NCI-H1417 (cell line): ENCODE measurements at regions not wholly inside any gene's neighbourhood (a gene's known extent, or its start where the extent isn't known, plus 50 kb on each side); places are given as distances from the start of the nearest gene placed in this dataset.

Experiments used
- DNase-seq, 3 experiments: peaks; one replicate each; lab custom pipeline; 2025; lab: John Stamatoyannopoulos, UW

- no peak for DNase-seq
Observed at GRCh38 chr13:89577301-89577700, 1770.2 kb upstream of the MIR17HG start.

- no peak for DNase-seq
Observed at GRCh38 chr13:89584058-89584620, 1763.3 kb upstream of the MIR17HG start.

GRCh38 chr13:89602655-89603054, 1744.8 kb upstream of the MIR17HG start:
- DNase-seq, result no peak

DNA sequence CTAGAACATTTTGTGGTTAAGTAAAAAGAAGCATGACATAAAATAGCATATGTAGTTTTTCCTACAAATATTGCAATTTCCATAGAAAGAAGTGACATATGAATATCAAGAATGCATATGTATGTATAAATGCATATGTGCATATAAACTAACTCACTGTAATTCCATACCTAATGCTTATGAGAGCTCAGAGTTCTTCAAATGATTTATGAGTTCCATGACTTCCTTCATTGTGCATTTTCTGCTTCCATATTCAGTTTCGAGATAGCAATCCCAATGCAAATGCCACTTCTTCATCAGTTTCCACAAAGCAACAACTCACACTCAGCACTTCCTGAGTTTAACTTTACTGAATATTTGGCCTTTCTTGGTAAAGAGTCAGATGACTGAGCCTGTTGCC, 1744.3 kb upstream of the MIR17HG start:
- no peak for DNase-seq

GRCh38 chr13:89609318-89609717, 1738.2 kb upstream of the MIR17HG start:
- peak in 1 of 3 experiments; percentile 38 for DNase-seq

DNA sequence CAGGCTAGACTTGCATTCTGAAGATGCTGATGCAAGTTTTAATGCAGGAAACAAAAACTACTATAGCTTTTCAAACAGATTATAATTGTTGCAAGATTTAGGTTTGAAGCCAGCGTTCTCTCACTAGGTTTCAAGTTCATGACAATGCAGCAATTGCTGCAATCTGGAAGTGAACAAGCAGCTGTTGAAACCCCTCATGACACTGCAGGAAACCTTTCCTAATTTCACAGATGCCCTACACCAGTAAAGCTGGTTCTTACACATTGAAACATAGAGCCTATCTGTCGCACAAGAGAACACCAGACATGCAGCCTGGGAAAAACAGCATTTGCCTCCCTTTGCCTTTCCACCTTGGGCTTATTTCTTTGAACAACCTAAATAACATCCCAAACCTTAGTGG, 1737.2 kb upstream of the MIR17HG start:
- DNase-seq, result no peak

DNA sequence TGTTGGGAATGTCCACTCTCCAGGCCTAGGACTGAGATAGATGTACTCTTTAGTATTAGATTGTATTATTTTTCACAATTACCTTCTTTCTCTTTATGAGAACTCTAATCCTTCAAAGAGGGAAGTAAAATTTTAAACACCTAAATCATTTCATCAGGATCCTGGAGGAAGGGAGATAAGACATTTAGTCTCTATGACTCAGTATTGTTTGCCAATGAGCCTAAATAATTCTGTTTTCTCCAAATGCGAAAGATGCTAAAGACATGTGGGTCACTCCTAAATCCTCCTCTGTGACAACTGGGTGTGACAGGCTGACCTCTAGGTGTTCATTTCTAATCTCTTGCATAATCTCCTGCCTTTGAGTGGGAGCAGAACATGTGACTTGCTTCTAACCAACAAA, 1736.6 kb upstream of the MIR17HG start:
- no peak for DNase-seq

- no peak for DNase-seq
Observed at GRCh38 chr13:89627996-89628395, 1719.5 kb upstream of the MIR17HG start.

- no peak for DNase-seq
Observed at GRCh38 chr13:89628567-89628966, 1718.9 kb upstream of the MIR17HG start.

DNA sequence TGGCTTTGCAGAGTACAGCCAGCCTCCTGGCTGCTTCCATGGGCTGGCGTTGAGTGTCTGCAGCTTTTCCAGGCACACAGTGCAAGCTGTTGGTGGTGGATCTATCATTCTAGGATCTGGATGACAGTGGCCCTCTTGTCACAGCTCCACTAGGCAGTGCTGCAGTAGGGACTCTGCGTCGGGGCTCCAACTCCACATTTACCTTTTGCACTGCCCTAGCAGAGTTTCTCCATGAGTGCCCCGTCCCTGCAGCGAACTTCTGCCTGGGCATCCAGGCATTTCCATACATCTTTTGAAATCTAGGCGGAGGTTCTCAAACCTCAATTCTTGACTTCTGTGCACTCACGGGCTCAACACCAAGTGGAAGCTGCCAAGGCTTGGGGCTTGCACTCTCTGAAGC, 1697.3 kb upstream of the MIR17HG start:
- no peak for DNase-seq

GRCh38 chr13:89660752-89661151, 1686.7 kb upstream of the MIR17HG start:
- DNase-seq, result no peak

DNA sequence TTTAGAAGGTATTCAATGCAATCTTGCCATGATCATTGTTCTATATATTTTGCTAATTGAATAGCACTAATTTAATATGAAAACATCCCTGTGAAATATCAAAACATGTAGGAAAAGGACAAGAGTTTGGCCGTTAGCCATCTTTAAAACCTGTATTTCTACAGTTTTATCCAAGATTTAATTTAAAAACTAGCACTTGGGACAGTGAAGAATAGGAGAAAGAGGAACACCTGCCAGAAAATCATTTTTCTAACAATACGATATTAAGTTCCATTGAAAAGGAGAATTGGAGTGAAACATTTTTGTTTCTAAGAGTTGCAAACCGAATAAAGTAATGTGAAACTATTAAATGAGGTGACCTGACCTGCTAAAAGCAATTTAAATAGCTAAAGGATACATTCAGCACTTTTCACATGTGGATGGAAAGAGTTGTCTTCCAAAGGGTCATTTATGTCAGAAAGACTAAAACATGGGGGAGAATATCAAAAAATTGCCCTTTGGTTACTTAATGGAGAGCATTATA, 1673.6 kb upstream of the MIR17HG start:
- no peak for DNase-seq

DNA sequence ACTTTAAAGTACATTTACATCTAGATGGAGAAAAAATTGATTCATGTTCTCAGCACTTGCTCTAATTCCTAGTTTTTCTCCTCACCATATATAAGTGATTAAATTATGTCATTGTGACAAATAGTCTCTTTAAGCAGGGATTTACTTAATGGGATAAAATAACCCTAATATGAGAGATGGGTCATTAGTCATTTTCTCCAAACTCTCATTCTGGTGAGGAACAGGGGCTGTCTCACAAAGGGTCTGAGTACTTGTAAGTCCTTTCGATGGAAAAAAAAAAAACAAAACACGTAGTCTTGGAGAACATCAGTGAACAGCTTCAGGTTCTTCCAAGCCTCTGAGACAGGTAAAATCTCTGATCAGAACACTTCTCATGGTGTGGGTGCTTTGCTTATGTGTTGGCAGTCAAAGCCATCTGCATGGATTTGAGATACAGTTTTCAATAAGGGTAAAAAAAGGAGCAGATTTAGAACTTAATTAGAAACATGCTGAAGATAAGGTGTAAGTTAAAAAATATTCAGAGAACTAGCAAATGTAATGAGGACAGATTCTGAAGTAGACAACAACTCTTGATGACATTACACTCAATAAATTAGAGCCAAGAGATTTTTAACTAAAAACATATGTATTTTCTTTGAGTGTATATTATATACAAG, 1668.9 kb upstream of the MIR17HG start:
- DNase-seq, result no peak

DNA sequence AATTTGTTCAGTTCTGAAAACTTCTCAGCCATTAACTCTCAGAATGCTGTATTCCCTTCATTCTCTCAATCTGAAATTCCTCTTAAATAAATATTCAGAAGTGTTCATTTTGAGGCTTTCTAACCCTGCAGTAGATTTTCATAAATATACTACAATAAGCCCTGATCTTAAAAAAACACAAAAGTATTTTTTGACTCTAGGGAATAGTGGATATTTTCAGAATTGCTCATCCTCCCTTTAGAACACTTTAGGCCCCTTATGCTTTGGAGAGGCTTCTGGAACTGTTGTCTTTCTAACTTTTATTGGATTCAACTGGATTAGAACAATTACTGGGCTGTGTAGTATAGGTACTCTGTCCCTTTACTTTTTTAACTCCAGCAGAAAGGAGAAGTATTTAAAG, 1662.6 kb upstream of the MIR17HG start:
- DNase-seq, result no peak

GRCh38 chr13:89686171-89686570, 1661.3 kb upstream of the MIR17HG start:
- no peak for DNase-seq

GRCh38 chr13:89687066-89687465, 1660.4 kb upstream of the MIR17HG start:
- DNase-seq, result no peak

GRCh38 chr13:89688918-89689317, 1658.6 kb upstream of the MIR17HG start:
- DNase-seq, result no peak

- no peak for DNase-seq
Observed at GRCh38 chr13:89694451-89694850, 1653.0 kb upstream of the MIR17HG start.

DNA sequence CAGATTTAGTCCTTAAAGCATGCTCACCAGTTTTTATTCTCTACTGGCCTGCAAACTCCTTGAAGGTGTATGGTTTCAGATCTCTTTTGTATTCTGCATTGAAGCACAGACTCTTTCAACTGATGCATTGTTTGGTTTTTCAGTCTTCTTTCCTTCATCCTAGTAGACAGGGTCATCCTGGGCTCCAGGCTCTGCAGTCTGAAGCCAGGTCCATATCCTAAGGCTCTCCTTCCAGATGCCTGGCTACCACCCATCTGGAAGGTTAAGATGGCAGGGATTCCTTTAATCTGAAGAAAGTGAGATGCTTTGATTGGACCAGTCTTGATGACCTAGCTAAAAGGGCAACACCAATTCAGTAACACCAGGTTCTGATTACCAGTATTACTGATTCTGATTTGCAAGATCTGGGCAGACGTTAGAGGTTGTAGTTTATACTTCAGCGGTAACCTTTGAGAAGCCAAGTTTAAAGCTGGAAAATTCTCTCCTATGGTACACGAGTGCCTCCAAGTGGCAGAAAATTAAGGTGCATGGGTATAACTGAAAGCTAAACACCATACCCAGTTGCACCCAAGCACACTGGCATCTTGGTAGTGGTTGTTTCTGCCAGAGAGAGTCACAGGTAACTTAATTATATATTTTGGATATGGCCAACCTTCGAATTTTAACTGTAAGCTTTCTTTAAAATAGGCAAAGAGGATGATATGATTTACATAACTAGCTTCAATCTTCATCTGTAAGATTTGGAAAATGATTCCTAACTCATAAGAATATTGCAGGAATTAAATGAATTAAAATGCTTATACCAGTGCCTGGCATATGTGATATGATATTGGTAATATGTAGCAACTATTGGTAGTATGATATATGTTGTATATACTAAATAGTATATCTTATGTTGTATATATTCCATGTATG, 1651.9 kb upstream of the MIR17HG start:
- peak; percentile 46 to 79 (median 75) for DNase-seq

GRCh38 chr13:89701913-89702312, 1645.6 kb upstream of the MIR17HG start:
- no peak for DNase-seq

DNA sequence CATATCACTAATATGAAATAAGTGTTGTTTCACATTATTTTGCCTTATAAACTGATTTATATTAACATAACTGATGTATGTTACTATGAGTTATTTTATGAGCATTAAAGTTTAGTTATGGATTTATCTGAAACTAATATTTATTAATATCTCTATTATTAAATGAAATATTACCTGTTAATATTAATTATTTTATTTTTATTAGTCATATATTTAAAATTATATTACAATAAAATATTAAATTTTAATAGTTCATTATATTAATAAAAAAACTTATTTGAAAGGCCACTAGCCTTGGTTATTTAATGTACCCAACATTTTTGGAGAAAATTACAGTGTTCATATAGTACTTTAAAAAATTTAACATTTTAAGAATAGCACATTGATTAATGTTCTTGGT, 1643.4 kb upstream of the MIR17HG start:
- DNase-seq, result no peak

- no peak for DNase-seq
Observed at GRCh38 chr13:89708013-89708412, 1639.5 kb upstream of the MIR17HG start.

- no peak for DNase-seq
Observed at GRCh38 chr13:89721216-89721615, 1626.3 kb upstream of the MIR17HG start.
